GM12878 (cell line): ENCODE measurements at regions not wholly inside any gene's neighbourhood (a gene's known extent, or its start where the extent isn't known, plus 50 kb on each side); places are given as distances from the start of the nearest gene placed in this dataset.

Experiments used
- ATAC-seq: fragments of 200-7000 bp; cut with Tn5 transposase; 3 replicates; pipeline ENCODE4 v1.9.1; 2020; ENCODE audit warnings: mild to moderate bottlenecking, moderate library complexity
- BruUV-seq: library from RNA; stranded (reverse); fragments of 400-500 nt; replicated peaks from 2 replicates; lab custom pipeline; 2021; lab: Mats Ljungman, UMichigan
- CTCF ChIA-PET: fragments of 300-600 bp; sonication (Branson Sonifier 250); formaldehyde crosslinking; extraction: SDS; loops from one replicate; lab custom pipeline; 2021; ENCODE audit warnings: inconsistent platforms; lab: Yijun Ruan, JAX
- POLR2A ChIA-PET: fragments of 350-600 bp; formaldehyde crosslinking; extraction: SDS; loops from one replicate; lab custom pipeline; 2021; ENCODE audit warnings: inconsistent platforms; lab: Charles Lee
- RAD21 ChIA-PET: fragments of 300-600 bp; sonication (Branson Sonifier 250); formaldehyde crosslinking; loops from one replicate; lab custom pipeline; 2023; ENCODE audit warnings: antibody characterized with exemption; ENCODE audit not compliant: unreplicated experiment; lab: Charles Lee
- SMC1A ChIA-PET: fragments of 300-600 bp; sonication (Branson Sonifier 250); formaldehyde crosslinking; loops from one replicate; lab custom pipeline; 2023; ENCODE audit not compliant: unreplicated experiment, uncharacterized antibody; lab: Charles Lee
- DNase-seq: peaks from one replicate; pipeline ENCODE4 v3.0.0-alpha.2; 2011; ENCODE audit warnings: low read depth, low spot score
- FAIRE-seq: peaks from 3 replicates; lab custom pipeline; 2011; peaks lifted over from hg19 to GRCh38; lab: Jason Lieb, UNC
- H2AFZ ChIP-seq: 2 replicates; pipeline ENCODE4 v1.6.0; 2011; ENCODE audit warnings: low read depth, low read length, control low read depth; ENCODE audit not compliant: control insufficient read depth
- H3K27ac ChIP-seq: 2 replicates; pipeline ENCODE4 v1.5.1; 2011; ENCODE audit warnings: control low read depth; ENCODE audit not compliant: control insufficient read depth, insufficient read depth
- H3K27me3 ChIP-seq, 2 experiments: replicated peaks in 1 of 2; 2 replicates each; pipeline versions ENCODE4 v1.6.0 to v1.6.1; 2011; ENCODE audit warnings: low read length in 1 of 2; ENCODE audit not compliant: control insufficient read depth in 2 of 2, insufficient read depth in 2 of 2
- H3K36me3 ChIP-seq, 2 experiments: 2 replicates each; pipeline ENCODE4 v1.5.1; 2011; ENCODE audit warnings: low read length in 1 of 2; ENCODE audit not compliant: control insufficient read depth in 2 of 2, insufficient read depth in 2 of 2
- H3K4me1 ChIP-seq: 2 replicates; pipeline ENCODE4 v1.6.1; 2011; ENCODE audit warnings: mild to moderate bottlenecking, low read length, moderate library complexity, mixed read lengths; ENCODE audit not compliant: control insufficient read depth, insufficient read depth
- H3K4me2 ChIP-seq: 2 replicates; pipeline ENCODE4 v1.6.0; 2011; ENCODE audit warnings: control low read depth; ENCODE audit not compliant: control insufficient read depth, insufficient read depth
- H3K4me3 ChIP-seq: fragments of 200-600 bp; sonication (generic); 2 replicates; pipeline ENCODE4 v1.5.1; 2016
- H3K79me2 ChIP-seq: 2 replicates; pipeline ENCODE4 v1.6.0; 2011; ENCODE audit warnings: low read length; ENCODE audit not compliant: control insufficient read depth, insufficient read depth
- H3K9ac ChIP-seq: 2 replicates; pipeline ENCODE4 v1.8.0; 2011; ENCODE audit warnings: low read length, control low read depth, mixed read lengths; ENCODE audit not compliant: control insufficient read depth, insufficient read depth
- H3K9me3 ChIP-seq: replicated peaks from 3 replicates; pipeline ENCODE4 v1.5.1; 2011; ENCODE audit warnings: mild to moderate bottlenecking, low read length; ENCODE audit not compliant: control insufficient read depth, insufficient read depth
- H4K20me1 ChIP-seq: 2 replicates; pipeline ENCODE4 v1.6.0; 2011; ENCODE audit not compliant: control insufficient read depth, insufficient read depth
- BRCA1 ChIP-seq: IDR thresholded peaks from 2 replicates; pipeline ENCODE4 v1.6.1; 2011; ENCODE audit warnings: low read depth, low read length, improper control_type of control experiment
- CBFB ChIP-seq: IDR thresholded peaks from 2 replicates; pipeline ENCODE4 v1.6.1; 2016; ENCODE audit warnings: antibody characterized with exemption, low read depth
- CHD4 ChIP-seq: fragments of 200-600 bp; sonication (generic); IDR thresholded peaks from 2 replicates; pipeline ENCODE4 v1.6.1; 2016; ENCODE audit warnings: mild to moderate bottlenecking
- CREB1 ChIP-seq: IDR thresholded peaks from 2 replicates; pipeline ENCODE4 v1.6.1; 2012; ENCODE audit warnings: low read depth, mild to moderate bottlenecking, inconsistent platforms
- ETV6 ChIP-seq, 2 experiments: fragments of 450-650 bp in 1 of 2; IDR thresholded peaks in 1 of 2; conservative IDR thresholded peaks in 1 of 2; 2 replicates each; pipeline ENCODE4 v1.6.1; 2014; ENCODE audit warnings: antibody characterized with exemption in 1 of 2, borderline replicate concordance in 1 of 2, low read depth in 1 of 2, mild to moderate bottlenecking in 1 of 2, moderate library complexity in 1 of 2
- IKZF1 ChIP-seq: fragments of 450-650 bp; conservative IDR thresholded peaks from 2 replicates; pipeline ENCODE4 v1.6.1; 2017; ENCODE audit warnings: antibody characterized with exemption, mild to moderate bottlenecking
- JUND ChIP-seq: IDR thresholded peaks from 2 replicates; pipeline ENCODE4 v1.6.1; 2012; ENCODE audit warnings: low read depth, mild to moderate bottlenecking, low read length, improper control_type of control experiment, moderate library complexity
- LARP7 ChIP-seq: fragments of 450-650 bp; IDR thresholded peaks from 2 replicates; pipeline ENCODE4 v1.6.1; 2017; ENCODE audit warnings: mild to moderate bottlenecking
- NFYB ChIP-seq: IDR thresholded peaks from 2 replicates; pipeline ENCODE4 v1.6.1; 2011; ENCODE audit warnings: low read depth, mild to moderate bottlenecking, low read length, improper control_type of control experiment, moderate library complexity; ENCODE audit not compliant: insufficient read depth
- RBBP5 ChIP-seq: fragments of 200-600 bp; sonication (generic); conservative IDR thresholded peaks from 2 replicates; pipeline ENCODE4 v1.6.1; 2016
- RELA ChIP-seq: fragments of 450-650 bp; IDR thresholded peaks from 2 replicates; pipeline ENCODE4 v1.8.0; 2014; ENCODE audit warnings: borderline replicate concordance; ENCODE audit not compliant: partially characterized antibody
- RUNX3 ChIP-seq: IDR thresholded peaks from 2 replicates; pipeline ENCODE4 v1.6.1; 2012; ENCODE audit warnings: low read length, inconsistent platforms
- SREBF2 ChIP-seq: IDR thresholded peaks from 2 replicates; pipeline ENCODE4 v1.6.1; 2012; ENCODE audit warnings: mild to moderate bottlenecking, low read length
- TAF1 ChIP-seq: IDR thresholded peaks from 2 replicates; pipeline ENCODE4 v1.6.1; 2011; ENCODE audit warnings: mild to moderate bottlenecking, low read depth, low read length, borderline replicate concordance
- ZBED1 ChIP-seq: IDR thresholded peaks from 2 replicates; pipeline ENCODE4 v1.6.1; 2016; ENCODE audit warnings: borderline replicate concordance
- WGBS: methylation state at CpG from one replicate; pipeline ENCODE4 v1.1.6; 2016; ENCODE audit warnings: low lambda C conversion rate; ENCODE audit not compliant: insufficient replicate concordance, insufficient coverage; ENCODE audit errors: missing lambda C conversion rate; 5-methylcytosine and 5-hydroxymethylcytosine counted together
- in situ Hi-C: fragments of 300-500 bp; cut with MboI; formaldehyde crosslinking; loops from 9 replicates; pipeline ENCODE4 v1.14.3; 2018; ENCODE audit warnings: mixed read lengths
- intact Hi-C: fragments of 100-400 bp; cut with micrococcal nuclease; formaldehyde crosslinking; loops from one replicate; pipeline ENCODE4 v1.14.2; 2022; ENCODE audit not compliant: unreplicated experiment
- TF ChIP-seq, protein P1 (sequence below): fragments of 450-650 bp; IDR thresholded peaks from 2 replicates; pipeline ENCODE4 v1.6.1; 2016; ENCODE audit warnings: mild to moderate bottlenecking
- TF ChIP-seq, protein P2 (sequence below): IDR thresholded peaks from 2 replicates; pipeline ENCODE4 v1.6.1; 2012; ENCODE audit warnings: improper control_type of control experiment, low read depth, low read length; ENCODE audit not compliant: insufficient replicate concordance
- TF ChIP-seq, protein P3 (sequence below): fragments of 450-650 bp; IDR thresholded peaks from 2 replicates; pipeline ENCODE4 v1.6.1; 2014; ENCODE audit warnings: mild to moderate bottlenecking

DNA sequence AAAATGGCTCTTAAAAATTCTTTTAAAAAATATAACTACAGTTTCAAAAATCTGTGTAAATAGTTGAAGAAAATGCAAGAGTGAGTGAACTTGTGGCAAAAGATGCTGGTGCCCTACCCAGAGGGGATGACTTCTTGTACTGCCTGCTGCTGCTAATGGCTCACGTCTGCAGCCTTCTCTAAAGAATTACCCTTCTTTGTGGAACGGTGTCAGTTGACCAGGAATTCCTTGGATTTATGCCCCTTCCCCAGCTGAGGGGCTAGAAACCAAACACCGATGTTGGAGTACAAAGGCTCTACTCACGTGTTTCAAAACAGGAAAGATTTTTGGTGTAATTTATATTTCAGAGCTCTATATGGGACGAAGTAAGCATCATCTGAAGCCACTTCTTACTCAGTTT is 1582.8 kb downstream of the OLFM4 start:
- no peak for TF ChIP-seq TAF1
- TF ChIP-seq JUND: no peak
- no peak for TF ChIP-seq SREBF2
- TF ChIP-seq CREB1: no peak
- TF ChIP-seq RUNX3: no peak
- TF ChIP-seq, protein P1, sequence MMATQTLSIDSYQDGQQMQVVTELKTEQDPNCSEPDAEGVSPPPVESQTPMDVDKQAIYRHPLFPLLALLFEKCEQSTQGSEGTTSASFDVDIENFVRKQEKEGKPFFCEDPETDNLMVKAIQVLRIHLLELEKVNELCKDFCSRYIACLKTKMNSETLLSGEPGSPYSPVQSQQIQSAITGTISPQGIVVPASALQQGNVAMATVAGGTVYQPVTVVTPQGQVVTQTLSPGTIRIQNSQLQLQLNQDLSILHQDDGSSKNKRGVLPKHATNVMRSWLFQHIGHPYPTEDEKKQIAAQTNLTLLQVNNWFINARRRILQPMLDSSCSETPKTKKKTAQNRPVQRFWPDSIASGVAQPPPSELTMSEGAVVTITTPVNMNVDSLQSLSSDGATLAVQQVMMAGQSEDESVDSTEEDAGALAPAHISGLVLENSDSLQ: no peak
- TF ChIP-seq, protein P2, sequence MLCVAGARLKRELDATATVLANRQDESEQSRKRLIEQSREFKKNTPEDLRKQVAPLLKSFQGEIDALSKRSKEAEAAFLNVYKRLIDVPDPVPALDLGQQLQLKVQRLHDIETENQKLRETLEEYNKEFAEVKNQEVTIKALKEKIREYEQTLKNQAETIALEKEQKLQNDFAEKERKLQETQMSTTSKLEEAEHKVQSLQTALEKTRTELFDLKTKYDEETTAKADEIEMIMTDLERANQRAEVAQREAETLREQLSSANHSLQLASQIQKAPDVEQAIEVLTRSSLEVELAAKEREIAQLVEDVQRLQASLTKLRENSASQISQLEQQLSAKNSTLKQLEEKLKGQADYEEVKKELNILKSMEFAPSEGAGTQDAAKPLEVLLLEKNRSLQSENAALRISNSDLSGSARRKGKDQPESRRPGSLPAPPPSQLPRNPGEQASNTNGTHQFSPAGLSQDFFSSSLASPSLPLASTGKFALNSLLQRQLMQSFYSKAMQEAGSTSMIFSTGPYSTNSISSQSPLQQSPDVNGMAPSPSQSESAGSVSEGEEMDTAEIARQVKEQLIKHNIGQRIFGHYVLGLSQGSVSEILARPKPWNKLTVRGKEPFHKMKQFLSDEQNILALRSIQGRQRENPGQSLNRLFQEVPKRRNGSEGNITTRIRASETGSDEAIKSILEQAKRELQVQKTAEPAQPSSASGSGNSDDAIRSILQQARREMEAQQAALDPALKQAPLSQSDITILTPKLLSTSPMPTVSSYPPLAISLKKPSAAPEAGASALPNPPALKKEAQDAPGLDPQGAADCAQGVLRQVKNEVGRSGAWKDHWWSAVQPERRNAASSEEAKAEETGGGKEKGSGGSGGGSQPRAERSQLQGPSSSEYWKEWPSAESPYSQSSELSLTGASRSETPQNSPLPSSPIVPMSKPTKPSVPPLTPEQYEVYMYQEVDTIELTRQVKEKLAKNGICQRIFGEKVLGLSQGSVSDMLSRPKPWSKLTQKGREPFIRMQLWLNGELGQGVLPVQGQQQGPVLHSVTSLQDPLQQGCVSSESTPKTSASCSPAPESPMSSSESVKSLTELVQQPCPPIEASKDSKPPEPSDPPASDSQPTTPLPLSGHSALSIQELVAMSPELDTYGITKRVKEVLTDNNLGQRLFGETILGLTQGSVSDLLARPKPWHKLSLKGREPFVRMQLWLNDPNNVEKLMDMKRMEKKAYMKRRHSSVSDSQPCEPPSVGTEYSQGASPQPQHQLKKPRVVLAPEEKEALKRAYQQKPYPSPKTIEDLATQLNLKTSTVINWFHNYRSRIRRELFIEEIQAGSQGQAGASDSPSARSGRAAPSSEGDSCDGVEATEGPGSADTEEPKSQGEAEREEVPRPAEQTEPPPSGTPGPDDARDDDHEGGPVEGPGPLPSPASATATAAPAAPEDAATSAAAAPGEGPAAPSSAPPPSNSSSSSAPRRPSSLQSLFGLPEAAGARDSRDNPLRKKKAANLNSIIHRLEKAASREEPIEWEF: no peak
- TF ChIP-seq RBBP5: no peak
- TF ChIP-seq, protein P3, sequence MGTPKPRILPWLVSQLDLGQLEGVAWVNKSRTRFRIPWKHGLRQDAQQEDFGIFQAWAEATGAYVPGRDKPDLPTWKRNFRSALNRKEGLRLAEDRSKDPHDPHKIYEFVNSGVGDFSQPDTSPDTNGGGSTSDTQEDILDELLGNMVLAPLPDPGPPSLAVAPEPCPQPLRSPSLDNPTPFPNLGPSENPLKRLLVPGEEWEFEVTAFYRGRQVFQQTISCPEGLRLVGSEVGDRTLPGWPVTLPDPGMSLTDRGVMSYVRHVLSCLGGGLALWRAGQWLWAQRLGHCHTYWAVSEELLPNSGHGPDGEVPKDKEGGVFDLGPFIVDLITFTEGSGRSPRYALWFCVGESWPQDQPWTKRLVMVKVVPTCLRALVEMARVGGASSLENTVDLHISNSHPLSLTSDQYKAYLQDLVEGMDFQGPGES: no peak
- no peak for TF ChIP-seq ZBED1
- no peak for TF ChIP-seq NFYB
- TF ChIP-seq CBFB: no peak
- no peak for TF ChIP-seq IKZF1
- no peak for TF ChIP-seq CHD4
- TF ChIP-seq LARP7: no peak
- no peak for TF ChIP-seq BRCA1
- TF ChIP-seq ETV6 (conservative IDR thresholded peaks at IDR 0.05 in 1 of 2, IDR thresholded peaks at IDR 0.05 in 1 of 2; ENCODE audit: borderline replicate concordance in 1 of 2, low read depth in 1 of 2): no peak
- TF ChIP-seq RELA: no peak
- no peaks in the 10 kb centered on the region for H3K79me2 ChIP-seq
- in situ Hi-C loops (no loop called here), intact Hi-C loops (no loop called here)
- no peak overlapping the region for H3K4me3 ChIP-seq
- H3K9ac ChIP-seq: no peak overlapping the region
- no peaks in the 10 kb centered on the region for H3K27me3 ChIP-seq
- WGBS: 25% methylated on average over 5 of the region's 5 CpGs
- ChIA-PET POLR2A (no interaction called here), CTCF (no interaction called here), RAD21 (no interaction called here), SMC1A (no interaction called here)
- H3K9me3 ChIP-seq: no peaks in the 10 kb centered on the region
- H3K27ac ChIP-seq: no peak overlapping the region
- no TSS peak for BruUV-seq
- H3K4me2 ChIP-seq: no peak overlapping the region
- no peaks in the 10 kb centered on the region for H4K20me1 ChIP-seq
- no peak for FAIRE-seq
- ATAC-seq: no peak
- no peak for DNase-seq
- no peak overlapping the region for H2AFZ ChIP-seq
- H3K4me1 ChIP-seq: no peaks in the 10 kb centered on the region
- H3K36me3 ChIP-seq: no peaks in the 10 kb centered on the region
